ENCODE measurements at regions not wholly inside any gene's neighbourhood (a gene's known extent, or its start where the extent isn't known, plus 50 kb on each side); places are given as distances from the start of the nearest gene placed in this dataset.

DNA sequence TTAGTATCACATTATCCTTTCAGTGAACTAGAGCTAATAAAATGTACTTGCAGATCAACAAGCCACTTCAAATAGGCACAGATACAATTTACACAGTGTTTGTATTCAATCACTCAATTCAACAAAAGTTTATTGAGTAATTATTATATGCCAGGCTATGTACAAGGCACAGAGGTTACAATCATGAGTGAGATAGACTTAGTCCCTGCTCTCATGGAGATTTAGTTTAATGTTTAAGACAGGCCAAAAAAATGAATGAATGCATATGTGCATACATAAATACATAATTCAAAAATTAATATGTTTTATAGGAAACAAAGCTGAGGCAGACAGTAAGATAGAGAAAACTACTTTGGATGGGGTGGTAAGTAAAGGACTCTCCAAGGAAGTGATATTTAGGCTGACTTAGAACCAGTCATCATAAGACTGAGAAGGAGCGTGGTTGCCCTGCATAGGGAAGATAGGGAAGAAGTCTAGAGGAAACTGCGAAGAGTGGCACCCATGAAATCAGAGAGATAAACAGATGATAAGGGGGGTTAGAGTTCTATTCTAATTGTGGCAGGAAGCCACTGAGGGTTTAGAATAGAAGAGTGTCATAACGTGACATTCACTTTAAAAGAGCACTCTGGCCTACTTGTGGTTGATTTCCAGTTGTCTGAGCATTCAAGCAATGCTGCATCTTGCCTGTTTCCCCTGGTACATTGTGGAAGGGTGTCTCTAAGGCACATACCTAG is 49.7 kb upstream of the GRAMD2B start:
- TF ChIP-seq GATA3 (IDR thresholded peaks at IDR 0.05; ENCODE audit: low read depth, low read length) (no peak), GATA2 (IDR thresholded peaks at IDR 0.05; ENCODE audit: low read depth, low read length) (no peak)

Data from SH-SY5Y (cell line).